ENCODE measurements at regions not wholly inside any gene's neighbourhood (a gene's known extent, or its start where the extent isn't known, plus 50 kb on each side); places are given as distances from the start of the nearest gene placed in this dataset.
"Not testable (repeated sequence)": the region's sequence is repeated elsewhere in the genome, so short reads cannot be mapped to it uniquely, and the experiment has no call there.

GRCh38 chr1:68706639-68707317, 209.9 kb upstream of the DEPDC1 start:
- Histone ChIP-seq H3K4me1 (ENCODE audit: control insufficient read depth in 2 of 2, insufficient read depth in 2 of 2, low read length in 1 of 2) (no peaks in the 10 kb centered on the region), H3K9me3 (ENCODE audit: control insufficient read depth in 2 of 2, insufficient read depth in 1 of 2, low read depth in 1 of 2, low read length in 1 of 2) (peaks cover 5 to 6% of the 10 kb centered on the region in 2 donors), H3K4me3 (ENCODE audit: low read depth in 1 of 2, low read length in 2 of 2) (no peak overlapping the region), H3K27ac (ENCODE audit: low read depth in 2 of 2, low read length in 1 of 2) (no peak overlapping the region), H3K36me3 (ENCODE audit: control insufficient read depth in 2 of 2, insufficient read depth in 2 of 2, low read length in 1 of 2) (no peaks in the 10 kb centered on the region), H3K27me3 (ENCODE audit: control insufficient read depth in 1 of 2, insufficient read depth in 2 of 2, low read length in 2 of 2) (no peaks in the 10 kb centered on the region)
- WGBS, 2 donors = 76 to 83% methylated on average over 4 of the region's 4 CpGs

- no peaks in the 10 kb centered on the region for H3K36me3 ChIP-seq (ENCODE audit: control insufficient read depth in 2 of 2, insufficient read depth in 2 of 2, low read length in 1 of 2)
- no peak overlapping the region for H3K4me3 ChIP-seq (ENCODE audit: low read depth in 1 of 2, low read length in 2 of 2)
- H3K4me1 ChIP-seq (ENCODE audit: control insufficient read depth in 2 of 2, insufficient read depth in 2 of 2, low read length in 1 of 2) = no peaks in the 10 kb centered on the region
- whole genome bisulfite sequencing, 2 donors = 31 to 46% methylated on average over 1 of the region's 1 CpG
- H3K27ac ChIP-seq (ENCODE audit: low read depth in 2 of 2, low read length in 1 of 2) = no peak overlapping the region
- H3K27me3 ChIP-seq (ENCODE audit: control insufficient read depth in 1 of 2, insufficient read depth in 2 of 2, low read length in 2 of 2) = no peaks in the 10 kb centered on the region
- H3K9me3 ChIP-seq (ENCODE audit: control insufficient read depth in 2 of 2, insufficient read depth in 1 of 2, low read depth in 1 of 2, low read length in 1 of 2) = no peaks in the 10 kb centered on the region
Observed at GRCh38 chr1:68717330-68717729, 220.4 kb upstream of the DEPDC1 start.

DNA sequence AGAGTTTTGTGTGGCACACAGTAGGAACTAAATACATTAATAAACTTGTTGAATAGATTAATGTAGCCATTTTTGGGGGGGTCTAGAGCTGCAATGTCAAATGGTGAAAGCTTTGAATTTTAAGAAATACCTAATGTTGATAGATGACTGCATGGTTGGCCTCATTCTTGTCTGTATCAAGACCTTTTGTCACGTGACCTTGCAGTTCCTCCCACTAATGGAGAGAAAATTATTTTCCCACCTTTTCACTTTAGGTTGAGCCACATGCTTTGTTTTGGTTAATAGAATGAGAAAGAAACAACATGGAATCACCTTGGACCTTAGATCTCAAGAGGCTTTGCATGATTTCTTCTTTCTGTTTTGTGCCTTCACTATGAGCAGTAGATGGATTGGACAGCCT, 223.6 kb upstream of the DEPDC1 start:
- Histone ChIP-seq H3K4me1 (ENCODE audit: control insufficient read depth in 2 of 2, insufficient read depth in 2 of 2, low read length in 1 of 2) (no peaks in the 10 kb centered on the region), H3K27me3 (ENCODE audit: control insufficient read depth in 1 of 2, insufficient read depth in 2 of 2, low read length in 2 of 2) (no peaks in the 10 kb centered on the region), H3K27ac (ENCODE audit: low read depth in 2 of 2, low read length in 1 of 2) (no peak overlapping the region), H3K4me3 (ENCODE audit: low read depth in 1 of 2, low read length in 2 of 2) (no peak overlapping the region), H3K9me3 (ENCODE audit: control insufficient read depth in 2 of 2, insufficient read depth in 1 of 2, low read depth in 1 of 2, low read length in 1 of 2) (no peaks in the 10 kb centered on the region), H3K36me3 (ENCODE audit: control insufficient read depth in 2 of 2, insufficient read depth in 2 of 2, low read length in 1 of 2) (no peaks in the 10 kb centered on the region)
- 89 to 90% methylated on average over 1 of the region's 1 CpG for WGBS, 2 donors

- H3K4me1 ChIP-seq (ENCODE audit: control insufficient read depth in 2 of 2, insufficient read depth in 2 of 2, low read length in 1 of 2) = no peaks in the 10 kb centered on the region
- H3K9me3 ChIP-seq (ENCODE audit: control insufficient read depth in 2 of 2, insufficient read depth in 1 of 2, low read depth in 1 of 2, low read length in 1 of 2) = no peaks in the 10 kb centered on the region
- no peak overlapping the region for H3K4me3 ChIP-seq (ENCODE audit: low read depth in 1 of 2, low read length in 2 of 2)
- no peaks in the 10 kb centered on the region for H3K36me3 ChIP-seq (ENCODE audit: control insufficient read depth in 2 of 2, insufficient read depth in 2 of 2, low read length in 1 of 2)
- no peak overlapping the region for H3K27ac ChIP-seq (ENCODE audit: low read depth in 2 of 2, low read length in 1 of 2)
- no peaks in the 10 kb centered on the region for H3K27me3 ChIP-seq (ENCODE audit: control insufficient read depth in 1 of 2, insufficient read depth in 2 of 2, low read length in 2 of 2)
- 74 to 98% methylated on average over 1 of the region's 1 CpG for WGBS, 2 donors
Observed at GRCh38 chr1:68723791-68724190, 226.9 kb upstream of the DEPDC1 start.

DNA sequence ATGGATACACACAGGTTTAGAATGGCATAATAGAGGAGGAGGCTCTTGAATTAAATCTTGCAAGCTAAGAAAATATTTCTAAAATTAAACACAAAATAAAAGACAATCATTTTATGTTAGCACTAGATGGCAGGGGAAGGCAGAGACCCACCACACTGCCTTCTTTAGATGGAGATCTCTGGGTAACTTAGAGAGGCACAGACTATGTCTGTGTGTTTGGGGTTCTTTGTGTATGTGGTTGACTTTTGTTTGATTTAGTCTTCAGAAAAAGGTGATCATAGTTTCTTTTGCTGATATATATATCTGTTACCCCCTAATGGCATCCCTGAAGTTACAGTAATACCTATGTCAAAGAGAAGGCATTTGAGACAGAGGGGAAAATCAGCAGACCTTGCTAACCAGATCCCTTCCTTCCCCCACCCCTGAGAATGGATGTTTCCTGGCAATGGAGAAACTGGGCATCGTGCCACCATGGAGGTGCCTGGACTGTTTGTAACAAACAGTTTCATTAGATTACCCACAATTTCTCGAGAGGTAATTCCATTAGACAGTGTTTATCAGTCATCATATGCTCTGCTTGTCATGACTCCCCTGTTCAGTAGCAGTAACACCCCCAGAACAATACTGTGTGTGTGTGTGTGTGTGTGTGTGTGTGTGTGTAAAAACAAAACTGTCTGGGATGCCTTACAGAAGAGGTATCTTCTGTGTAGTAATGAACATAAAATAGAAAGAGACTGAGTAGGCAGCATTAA, 228.3 kb upstream of the DEPDC1 start:
- H3K27ac ChIP-seq (ENCODE audit: low read depth in 2 of 2, low read length in 1 of 2) = no peak overlapping the region
- no peaks in the 10 kb centered on the region for H3K4me1 ChIP-seq (ENCODE audit: control insufficient read depth in 2 of 2, insufficient read depth in 2 of 2, low read length in 1 of 2)
- no peaks in the 10 kb centered on the region for H3K27me3 ChIP-seq (ENCODE audit: control insufficient read depth in 1 of 2, insufficient read depth in 2 of 2, low read length in 2 of 2)
- WGBS, 2 donors = 25 to 28% methylated on average over 2 of the region's 2 CpGs
- H3K36me3 ChIP-seq (ENCODE audit: control insufficient read depth in 2 of 2, insufficient read depth in 2 of 2, low read length in 1 of 2) = no peaks in the 10 kb centered on the region
- H3K4me3 ChIP-seq (ENCODE audit: low read depth in 1 of 2, low read length in 2 of 2) = no peak overlapping the region
- no peaks in the 10 kb centered on the region for H3K9me3 ChIP-seq (ENCODE audit: control insufficient read depth in 2 of 2, insufficient read depth in 1 of 2, low read depth in 1 of 2, low read length in 1 of 2)

- H3K4me1 ChIP-seq (ENCODE audit: control insufficient read depth in 2 of 2, insufficient read depth in 2 of 2, low read length in 1 of 2); H3K9me3 ChIP-seq (ENCODE audit: control insufficient read depth in 2 of 2, insufficient read depth in 1 of 2, low read depth in 1 of 2, low read length in 1 of 2); H3K4me3 ChIP-seq (ENCODE audit: low read depth in 1 of 2, low read length in 2 of 2); H3K27ac ChIP-seq (ENCODE audit: low read depth in 2 of 2, low read length in 1 of 2); H3K27me3 ChIP-seq (ENCODE audit: control insufficient read depth in 1 of 2, insufficient read depth in 2 of 2, low read length in 2 of 2); H3K36me3 ChIP-seq (ENCODE audit: control insufficient read depth in 2 of 2, insufficient read depth in 2 of 2, low read length in 1 of 2): not testable (repeated sequence)
- WGBS, 2 donors = 65 to 76% methylated on average over 8 to 10 of the region's 19 CpGs
Observed at GRCh38 chr1:68739486-68739885, 242.6 kb upstream of the DEPDC1 start.

DNA sequence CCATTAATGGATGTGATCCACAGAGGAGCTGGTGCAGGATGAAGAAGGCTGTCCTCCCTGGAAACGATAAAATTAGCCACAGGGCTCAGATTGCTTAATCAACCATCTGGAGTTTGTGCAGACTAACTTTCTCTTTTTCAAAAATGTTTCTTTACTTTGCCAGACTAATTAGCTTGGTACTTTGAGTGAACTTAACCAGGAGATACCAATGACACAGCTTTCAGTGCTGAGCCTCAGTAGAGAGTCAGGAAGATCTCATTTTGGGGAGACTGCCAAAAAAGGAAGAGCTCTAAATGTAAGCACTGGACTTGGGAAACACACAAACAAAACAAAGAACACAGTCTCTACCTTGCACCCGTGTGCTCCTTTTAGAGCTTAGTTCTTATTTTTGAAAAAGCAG, 248.1 kb upstream of the DEPDC1 start:
- 29 to 49% methylated on average over 2 of the region's 2 CpGs for WGBS, 2 donors
- H3K36me3 ChIP-seq (ENCODE audit: control insufficient read depth in 2 of 2, insufficient read depth in 2 of 2, low read length in 1 of 2) = no peaks in the 10 kb centered on the region
- H3K9me3 ChIP-seq (ENCODE audit: control insufficient read depth in 2 of 2, insufficient read depth in 1 of 2, low read depth in 1 of 2, low read length in 1 of 2) = peaks cover 0 to 3% of the 10 kb centered on the region in 2 donors
- H3K4me1 ChIP-seq (ENCODE audit: control insufficient read depth in 2 of 2, insufficient read depth in 2 of 2, low read length in 1 of 2) = no peaks in the 10 kb centered on the region
- H3K27me3 ChIP-seq (ENCODE audit: control insufficient read depth in 1 of 2, insufficient read depth in 2 of 2, low read length in 2 of 2) = no peaks in the 10 kb centered on the region
- H3K4me3 ChIP-seq (ENCODE audit: low read depth in 1 of 2, low read length in 2 of 2) = no peak overlapping the region
- no peak overlapping the region for H3K27ac ChIP-seq (ENCODE audit: low read depth in 2 of 2, low read length in 1 of 2)

GRCh38 chr1:68745451-68745850, 248.6 kb upstream of the DEPDC1 start:
- Histone ChIP-seq H3K4me3 (ENCODE audit: low read depth in 1 of 2, low read length in 2 of 2) (no peak overlapping the region), H3K36me3 (ENCODE audit: control insufficient read depth in 2 of 2, insufficient read depth in 2 of 2, low read length in 1 of 2) (no peaks in the 10 kb centered on the region), H3K9me3 (ENCODE audit: control insufficient read depth in 2 of 2, insufficient read depth in 1 of 2, low read depth in 1 of 2, low read length in 1 of 2) (peaks cover 0 to 3% of the 10 kb centered on the region in 2 donors), H3K27me3 (ENCODE audit: control insufficient read depth in 1 of 2, insufficient read depth in 2 of 2, low read length in 2 of 2) (no peaks in the 10 kb centered on the region), H3K4me1 (ENCODE audit: control insufficient read depth in 2 of 2, insufficient read depth in 2 of 2, low read length in 1 of 2) (no peaks in the 10 kb centered on the region), H3K27ac (ENCODE audit: low read depth in 2 of 2, low read length in 1 of 2) (no peak overlapping the region)
- 17 to 26% methylated on average over 1 of the region's 1 CpG for WGBS, 2 donors

DNA sequence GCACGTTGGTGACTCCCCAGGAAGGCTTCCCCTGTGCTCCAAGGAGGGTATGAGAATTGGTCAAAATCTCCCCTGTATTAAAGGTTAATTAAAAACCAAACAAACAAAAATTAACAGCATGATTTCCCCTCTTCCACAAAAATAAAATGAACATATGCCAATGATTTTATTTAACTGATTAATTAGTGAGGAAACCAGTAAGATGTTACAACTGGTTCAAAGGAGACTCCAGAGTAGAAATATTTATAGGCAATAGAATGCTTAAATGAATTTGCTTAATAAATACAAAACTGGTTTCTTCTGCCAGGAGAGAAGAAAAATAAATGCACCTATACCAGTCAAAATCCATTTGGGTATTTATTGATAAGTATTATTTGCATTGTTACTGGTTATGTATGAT, 249.5 kb upstream of the DEPDC1 start:
- Histone ChIP-seq H3K27me3 (ENCODE audit: control insufficient read depth in 1 of 2, insufficient read depth in 2 of 2, low read length in 2 of 2) (no peaks in the 10 kb centered on the region), H3K36me3 (ENCODE audit: control insufficient read depth in 2 of 2, insufficient read depth in 2 of 2, low read length in 1 of 2) (no peaks in the 10 kb centered on the region), H3K27ac (ENCODE audit: low read depth in 2 of 2, low read length in 1 of 2) (no peak overlapping the region), H3K9me3 (ENCODE audit: control insufficient read depth in 2 of 2, insufficient read depth in 1 of 2, low read depth in 1 of 2, low read length in 1 of 2) (peaks cover 0 to 3% of the 10 kb centered on the region in 2 donors), H3K4me1 (ENCODE audit: control insufficient read depth in 2 of 2, insufficient read depth in 2 of 2, low read length in 1 of 2) (no peaks in the 10 kb centered on the region), H3K4me3 (ENCODE audit: low read depth in 1 of 2, low read length in 2 of 2) (no peak overlapping the region)
- WGBS, 2 donors = 81 to 94% methylated on average over 1 of the region's 1 CpG

GRCh38 chr1:68751723-68752122, 254.8 kb upstream of the DEPDC1 start:
- H3K4me3 ChIP-seq (ENCODE audit: low read depth in 1 of 2, low read length in 2 of 2) = no peak overlapping the region
- no peaks in the 10 kb centered on the region for H3K4me1 ChIP-seq (ENCODE audit: control insufficient read depth in 2 of 2, insufficient read depth in 2 of 2, low read length in 1 of 2)
- no peaks in the 10 kb centered on the region for H3K36me3 ChIP-seq (ENCODE audit: control insufficient read depth in 2 of 2, insufficient read depth in 2 of 2, low read length in 1 of 2)
- H3K27ac ChIP-seq (ENCODE audit: low read depth in 2 of 2, low read length in 1 of 2) = no peak overlapping the region
- 76 to 82% methylated on average over 2 of the region's 2 CpGs for WGBS, 2 donors
- no peaks in the 10 kb centered on the region for H3K9me3 ChIP-seq (ENCODE audit: control insufficient read depth in 2 of 2, insufficient read depth in 1 of 2, low read depth in 1 of 2, low read length in 1 of 2)
- H3K27me3 ChIP-seq (ENCODE audit: control insufficient read depth in 1 of 2, insufficient read depth in 2 of 2, low read length in 2 of 2) = no peaks in the 10 kb centered on the region
